ENCODE measurements at regions not wholly inside any gene's neighbourhood (a gene's known extent, or its start where the extent isn't known, plus 50 kb on each side); places are given as distances from the start of the nearest gene placed in this dataset.
A peak's percentile ranks its signal among the peaks of the same experiment; 100 is the strongest.
"Not testable (repeated sequence)": the region's sequence is repeated elsewhere in the genome, so short reads cannot be mapped to it uniquely, and the experiment has no call there.

DNA sequence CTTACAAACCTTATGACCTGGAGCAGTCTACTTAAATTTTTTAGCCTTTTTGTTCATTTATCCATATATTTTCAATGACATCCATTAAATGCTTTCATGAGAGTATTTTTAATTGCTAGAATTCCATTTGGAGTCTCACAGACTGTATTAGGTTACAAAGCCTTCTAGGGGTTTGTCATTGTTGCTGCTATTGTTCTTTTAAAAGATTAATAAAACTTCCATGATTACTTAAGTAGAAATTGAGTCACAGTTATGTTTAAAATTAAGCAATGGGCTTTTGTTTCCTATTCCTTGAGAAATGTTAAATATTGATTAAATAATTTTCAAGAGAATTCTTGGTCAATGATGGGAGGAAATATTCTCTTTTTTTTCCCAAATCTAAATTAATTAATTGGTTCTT is 1408.4 kb upstream of the RAG2 start:
- no peaks in the 10 kb centered on the region for H3K36me3 ChIP-seq (ENCODE audit: control insufficient read depth, insufficient read depth, low read length)
- H3K4me3 ChIP-seq (ENCODE audit: insufficient read depth, low read depth, low read length) = no peak overlapping the region
- H3K27me3 ChIP-seq (ENCODE audit: control insufficient read depth, insufficient read depth, low read length, poor library complexity, severe bottlenecking) = no peaks in the 10 kb centered on the region
- H3K4me1 ChIP-seq (ENCODE audit: control insufficient read depth, insufficient read depth, low read length) = no peaks in the 10 kb centered on the region
- H3K9me3 ChIP-seq (ENCODE audit: control insufficient read depth, low read length) = no peaks in the 10 kb centered on the region
- no peak overlapping the region for H3K27ac ChIP-seq (ENCODE audit: insufficient read depth, low read depth, low read length, poor library complexity, severe bottlenecking)

DNA sequence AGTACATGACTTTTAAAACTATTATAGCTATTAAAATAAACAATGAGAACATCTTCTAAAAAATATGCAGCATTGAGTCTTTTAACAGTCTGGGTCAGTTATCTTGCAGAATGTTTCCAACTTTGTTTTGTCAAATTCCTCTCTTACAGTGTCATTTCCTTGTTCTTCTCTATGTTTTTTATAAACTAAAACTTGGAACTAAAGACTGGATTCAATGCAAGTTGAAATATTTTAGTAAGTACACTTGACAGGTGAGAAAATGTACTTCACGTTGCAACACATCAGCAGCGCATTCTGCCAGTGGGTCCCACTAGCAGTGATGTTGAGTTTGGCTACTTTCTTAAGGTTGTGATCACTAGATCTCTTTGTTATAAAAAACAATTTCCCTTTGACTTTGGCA is 1407.6 kb upstream of the RAG2 start:
- H3K4me3 ChIP-seq (ENCODE audit: insufficient read depth, low read depth, low read length) = no peak overlapping the region
- no peaks in the 10 kb centered on the region for H3K27me3 ChIP-seq (ENCODE audit: control insufficient read depth, insufficient read depth, low read length, poor library complexity, severe bottlenecking)
- 92 to 100% methylated on average over 2 of the region's 2 CpGs for WGBS, 2 experiments
- no peak overlapping the region for H3K27ac ChIP-seq (ENCODE audit: insufficient read depth, low read depth, low read length, poor library complexity, severe bottlenecking)
- no peaks in the 10 kb centered on the region for H3K36me3 ChIP-seq (ENCODE audit: control insufficient read depth, insufficient read depth, low read length)
- no peaks in the 10 kb centered on the region for H3K4me1 ChIP-seq (ENCODE audit: control insufficient read depth, insufficient read depth, low read length)
- H3K9me3 ChIP-seq (ENCODE audit: control insufficient read depth, low read length) = no peaks in the 10 kb centered on the region

DNA sequence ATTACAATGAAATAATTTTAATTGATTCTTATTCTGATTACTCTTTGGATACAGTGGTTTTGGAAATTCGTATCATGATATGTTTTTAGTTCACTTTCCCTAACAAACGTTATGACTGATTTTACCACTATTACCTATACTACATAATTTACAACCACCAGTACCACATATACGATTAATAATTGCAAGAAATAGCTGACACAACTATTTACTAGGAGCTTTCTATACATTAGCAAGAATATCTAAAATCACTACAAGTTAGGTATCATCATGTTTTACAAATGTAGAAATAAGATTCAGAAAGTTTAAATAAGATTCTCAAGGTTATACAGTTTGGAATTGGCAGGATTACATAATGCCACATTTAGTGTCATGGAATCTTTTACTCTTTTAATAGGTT is 1401.1 kb upstream of the RAG2 start:
- Histone ChIP-seq H3K36me3 (ENCODE audit: control insufficient read depth, insufficient read depth, low read length) (no peaks in the 10 kb centered on the region), H3K4me1 (ENCODE audit: control insufficient read depth, insufficient read depth, low read length) (no peaks in the 10 kb centered on the region), H3K4me3 (ENCODE audit: insufficient read depth, low read depth, low read length) (no peak overlapping the region), H3K27me3 (ENCODE audit: control insufficient read depth, insufficient read depth, low read length, poor library complexity, severe bottlenecking) (no peaks in the 10 kb centered on the region), H3K27ac (ENCODE audit: insufficient read depth, low read depth, low read length, poor library complexity, severe bottlenecking) (no peak overlapping the region), H3K9me3 (ENCODE audit: control insufficient read depth, low read length) (no peaks in the 10 kb centered on the region)
- 89 to 94% methylated on average over 3 of the region's 3 CpGs for WGBS, 2 experiments

DNA sequence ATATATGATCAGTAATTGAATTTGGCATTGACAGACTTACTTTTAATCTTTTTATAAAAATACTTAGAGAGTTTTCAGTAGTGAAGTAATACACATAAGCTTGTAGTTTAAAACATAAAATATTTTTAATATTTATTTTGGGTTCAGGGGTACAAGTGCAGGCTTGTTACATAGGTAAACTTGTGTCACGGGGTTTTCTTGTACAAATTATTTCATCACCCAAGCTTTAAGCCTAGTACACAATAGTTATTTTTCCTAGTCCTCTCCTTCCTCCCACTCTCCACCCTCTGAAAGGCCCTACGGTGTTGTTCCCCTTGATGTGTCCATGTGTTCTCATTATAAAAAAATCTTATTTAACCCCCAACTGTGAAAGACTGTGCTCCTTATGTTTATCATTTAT is 1397.8 kb upstream of the RAG2 start:
- H3K27ac ChIP-seq (ENCODE audit: insufficient read depth, low read depth, low read length, poor library complexity, severe bottlenecking) = no peak overlapping the region
- no peaks in the 10 kb centered on the region for H3K4me1 ChIP-seq (ENCODE audit: control insufficient read depth, insufficient read depth, low read length)
- H3K27me3 ChIP-seq (ENCODE audit: control insufficient read depth, insufficient read depth, low read length, poor library complexity, severe bottlenecking) = no peaks in the 10 kb centered on the region
- H3K9me3 ChIP-seq (ENCODE audit: control insufficient read depth, low read length) = no peaks in the 10 kb centered on the region
- WGBS, 2 experiments = 87% methylated on average over 2 of the region's 2 CpGs
- no peak overlapping the region for H3K4me3 ChIP-seq (ENCODE audit: insufficient read depth, low read depth, low read length)
- H3K36me3 ChIP-seq (ENCODE audit: control insufficient read depth, insufficient read depth, low read length) = no peaks in the 10 kb centered on the region

DNA sequence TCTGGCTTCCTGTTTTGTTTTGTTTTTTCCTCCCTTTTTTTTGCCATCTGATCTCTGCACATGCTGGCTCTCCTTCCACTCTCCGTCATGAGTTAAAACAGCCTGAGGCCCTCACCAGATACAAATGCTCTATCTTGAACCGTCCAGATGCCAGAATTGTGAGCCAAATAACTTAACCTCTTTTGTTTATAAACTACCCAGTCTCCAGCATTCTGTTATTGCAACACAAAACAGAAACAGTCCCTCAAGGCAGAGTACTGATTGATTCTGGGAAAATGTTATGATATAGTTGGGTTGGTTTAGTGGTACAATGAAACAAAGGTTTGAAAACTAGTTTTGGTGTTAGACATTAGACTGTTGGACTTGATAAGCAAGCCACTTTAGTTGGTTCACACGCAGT is 1390.0 kb upstream of the RAG2 start:
- H3K4me3 ChIP-seq (ENCODE audit: insufficient read depth, low read depth, low read length) = no peak overlapping the region
- H3K36me3 ChIP-seq (ENCODE audit: control insufficient read depth, insufficient read depth, low read length) = no peaks in the 10 kb centered on the region
- H3K27ac ChIP-seq (ENCODE audit: insufficient read depth, low read depth, low read length, poor library complexity, severe bottlenecking) = no peak overlapping the region
- H3K4me1 ChIP-seq (ENCODE audit: control insufficient read depth, insufficient read depth, low read length) = no peaks in the 10 kb centered on the region
- no peaks in the 10 kb centered on the region for H3K27me3 ChIP-seq (ENCODE audit: control insufficient read depth, insufficient read depth, low read length, poor library complexity, severe bottlenecking)
- 80 to 81% methylated on average over 3 of the region's 3 CpGs for WGBS, 2 experiments
- H3K9me3 ChIP-seq (ENCODE audit: control insufficient read depth, low read length) = no peaks in the 10 kb centered on the region

DNA sequence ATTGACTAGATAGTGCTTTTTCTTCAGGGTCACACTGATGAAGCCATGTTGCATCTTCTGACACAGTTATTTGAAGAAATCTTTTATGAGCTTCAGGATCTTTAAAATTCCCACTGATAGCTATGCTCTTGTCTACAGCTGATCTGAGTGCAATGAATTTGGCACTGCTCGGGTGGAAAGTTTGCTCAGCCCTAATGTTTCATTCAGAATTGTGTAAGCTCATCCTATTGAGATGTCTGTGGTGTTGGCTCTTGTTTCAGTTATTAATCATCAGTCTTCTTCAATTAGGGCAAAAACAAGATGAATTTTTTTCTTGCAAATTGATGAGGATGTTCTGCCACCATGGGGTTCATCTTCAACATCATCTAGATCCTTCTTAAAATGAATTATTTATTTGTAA is 1387.0 kb upstream of the RAG2 start:
- 90 to 96% methylated on average over 1 of the region's 1 CpG for WGBS, 2 experiments
- no peak overlapping the region for H3K27ac ChIP-seq (ENCODE audit: insufficient read depth, low read depth, low read length, poor library complexity, severe bottlenecking)

DNA sequence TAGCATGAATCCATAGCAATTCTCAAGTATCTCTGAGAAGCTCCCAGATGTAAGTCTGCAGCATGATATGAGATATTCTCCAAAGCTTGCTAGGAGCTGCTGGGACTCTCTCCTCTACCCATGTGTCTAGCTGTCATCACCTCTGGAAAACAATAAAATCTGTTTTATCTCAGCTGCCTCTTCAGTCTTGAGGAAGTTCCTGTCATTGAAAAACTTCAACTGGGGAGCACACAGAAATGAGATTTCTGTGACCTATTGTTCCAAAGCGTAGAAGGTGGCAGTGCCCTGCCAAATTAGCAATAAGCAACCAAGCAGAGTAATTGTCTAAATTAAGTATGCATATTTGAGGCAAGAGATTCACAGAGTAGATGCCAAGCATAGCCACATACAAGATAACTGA is 1380.6 kb upstream of the RAG2 start:
- Histone ChIP-seq H3K27ac (ENCODE audit: insufficient read depth, low read depth, low read length, poor library complexity, severe bottlenecking) (no peak overlapping the region), H3K27me3 (ENCODE audit: control insufficient read depth, insufficient read depth, low read length, poor library complexity, severe bottlenecking) (no peaks in the 10 kb centered on the region), H3K36me3 (ENCODE audit: control insufficient read depth, insufficient read depth, low read length) (no peaks in the 10 kb centered on the region), H3K4me3 (ENCODE audit: insufficient read depth, low read depth, low read length) (no peak overlapping the region), H3K9me3 (ENCODE audit: control insufficient read depth, low read length) (no peaks in the 10 kb centered on the region), H3K4me1 (ENCODE audit: control insufficient read depth, insufficient read depth, low read length) (peaks cover 5% of the 10 kb centered on the region)
- 96 to 100% methylated on average over 1 of the region's 1 CpG for WGBS, 2 experiments

More for the DNA sequence above, 1387.0 kb upstream of the RAG2 start:
- H3K4me3 ChIP-seq (ENCODE audit: insufficient read depth, low read depth, low read length) = no peak overlapping the region
- no peaks in the 10 kb centered on the region for H3K36me3 ChIP-seq (ENCODE audit: control insufficient read depth, insufficient read depth, low read length)
- H3K27me3 ChIP-seq (ENCODE audit: control insufficient read depth, insufficient read depth, low read length, poor library complexity, severe bottlenecking) = no peaks in the 10 kb centered on the region
- H3K4me1 ChIP-seq (ENCODE audit: control insufficient read depth, insufficient read depth, low read length) = no peaks in the 10 kb centered on the region
- H3K9me3 ChIP-seq (ENCODE audit: control insufficient read depth, low read length) = no peaks in the 10 kb centered on the region

DNA sequence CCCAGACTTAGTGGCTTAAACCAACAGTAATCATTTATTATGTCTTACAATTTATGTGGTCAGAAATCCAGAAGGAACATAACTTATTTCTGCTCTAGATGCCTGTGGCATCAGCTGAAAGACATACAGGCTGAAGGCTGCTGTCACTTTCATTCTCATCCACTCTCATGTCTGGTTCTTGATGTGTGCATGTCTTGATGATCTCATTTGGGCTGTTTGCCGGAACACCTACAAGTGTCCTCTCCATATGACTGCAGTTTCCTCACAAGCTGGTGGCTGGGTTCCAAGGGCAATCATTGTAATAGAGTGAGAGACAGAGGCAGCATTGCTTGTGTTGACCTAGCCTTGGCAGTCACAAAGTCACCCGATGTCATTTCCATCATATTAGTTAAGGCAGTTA is 1375.9 kb upstream of the RAG2 start:
- H3K4me3 ChIP-seq (ENCODE audit: insufficient read depth, low read depth, low read length) = no peak overlapping the region
- no peaks in the 10 kb centered on the region for H3K27me3 ChIP-seq (ENCODE audit: control insufficient read depth, insufficient read depth, low read length, poor library complexity, severe bottlenecking)
- H3K4me1 ChIP-seq (ENCODE audit: control insufficient read depth, insufficient read depth, low read length) = peaks cover 5% of the 10 kb centered on the region
- WGBS, 2 experiments = 98 to 100% methylated on average over 1 to 2 of the region's 2 CpGs
- H3K36me3 ChIP-seq (ENCODE audit: control insufficient read depth, insufficient read depth, low read length) = no peaks in the 10 kb centered on the region
- no peak overlapping the region for H3K27ac ChIP-seq (ENCODE audit: insufficient read depth, low read depth, low read length, poor library complexity, severe bottlenecking)
- no peaks in the 10 kb centered on the region for H3K9me3 ChIP-seq (ENCODE audit: control insufficient read depth, low read length)

DNA sequence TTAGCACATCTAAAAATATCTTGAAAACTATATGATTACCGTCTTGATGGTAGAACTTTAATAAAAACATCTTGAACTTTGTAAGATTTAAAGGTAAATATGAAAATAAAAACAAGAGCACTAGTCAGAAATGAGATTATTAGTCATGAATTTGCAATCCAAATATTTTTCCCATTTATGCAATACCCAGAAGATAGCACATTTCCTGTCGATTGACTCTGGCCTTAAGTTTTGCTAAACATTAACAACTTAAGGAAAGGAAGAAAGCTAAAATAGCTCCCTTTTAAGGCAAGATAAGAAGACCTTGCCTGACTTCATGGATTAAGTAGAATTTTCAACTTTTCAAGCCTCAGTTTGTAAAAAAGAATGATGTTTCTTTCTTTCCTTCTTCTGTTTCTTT is 1374.7 kb upstream of the RAG2 start:
- Histone ChIP-seq H3K36me3 (ENCODE audit: control insufficient read depth, insufficient read depth, low read length) (no peaks in the 10 kb centered on the region), H3K4me1 (ENCODE audit: control insufficient read depth, insufficient read depth, low read length) (no peaks in the 10 kb centered on the region), H3K9me3 (ENCODE audit: control insufficient read depth, low read length) (no peaks in the 10 kb centered on the region), H3K4me3 (ENCODE audit: insufficient read depth, low read depth, low read length) (no peak overlapping the region), H3K27me3 (ENCODE audit: control insufficient read depth, insufficient read depth, low read length, poor library complexity, severe bottlenecking) (no peaks in the 10 kb centered on the region), H3K27ac (ENCODE audit: insufficient read depth, low read depth, low read length, poor library complexity, severe bottlenecking) (no peak overlapping the region)
- 75 to 92% methylated on average over 1 of the region's 2 CpGs for WGBS, 2 experiments

DNA sequence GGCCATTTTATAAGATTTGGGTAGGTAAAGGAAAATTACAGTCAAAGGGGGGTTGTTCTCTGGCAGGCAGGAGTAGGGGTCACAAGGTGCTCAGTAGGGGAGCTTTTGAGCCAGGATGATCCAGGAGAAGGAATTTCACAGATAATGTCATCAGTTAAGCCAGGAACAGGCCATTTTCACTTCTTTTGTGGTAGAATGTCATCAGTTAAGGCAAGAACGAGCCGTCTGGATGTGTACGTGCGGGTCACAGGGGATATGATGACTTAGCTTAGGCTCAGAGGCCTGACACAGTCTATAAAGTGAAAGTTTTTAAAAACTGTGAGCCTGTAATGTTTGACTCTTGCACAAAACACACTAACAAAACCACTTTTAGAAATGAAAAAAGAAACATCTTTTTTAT is 1371.3 kb upstream of the RAG2 start:
- not testable (repeated sequence) for H3K4me1 ChIP-seq (ENCODE audit: control insufficient read depth, insufficient read depth, low read length); H3K36me3 ChIP-seq (ENCODE audit: control insufficient read depth, insufficient read depth, low read length); H3K27me3 ChIP-seq (ENCODE audit: control insufficient read depth, insufficient read depth, low read length, poor library complexity, severe bottlenecking); H3K4me3 ChIP-seq (ENCODE audit: insufficient read depth, low read depth, low read length); H3K9me3 ChIP-seq (ENCODE audit: control insufficient read depth, low read length); H3K27ac ChIP-seq (ENCODE audit: insufficient read depth, low read depth, low read length, poor library complexity, severe bottlenecking)
- WGBS, 2 experiments = 43 to 45% methylated on average over 4 of the region's 4 CpGs

DNA sequence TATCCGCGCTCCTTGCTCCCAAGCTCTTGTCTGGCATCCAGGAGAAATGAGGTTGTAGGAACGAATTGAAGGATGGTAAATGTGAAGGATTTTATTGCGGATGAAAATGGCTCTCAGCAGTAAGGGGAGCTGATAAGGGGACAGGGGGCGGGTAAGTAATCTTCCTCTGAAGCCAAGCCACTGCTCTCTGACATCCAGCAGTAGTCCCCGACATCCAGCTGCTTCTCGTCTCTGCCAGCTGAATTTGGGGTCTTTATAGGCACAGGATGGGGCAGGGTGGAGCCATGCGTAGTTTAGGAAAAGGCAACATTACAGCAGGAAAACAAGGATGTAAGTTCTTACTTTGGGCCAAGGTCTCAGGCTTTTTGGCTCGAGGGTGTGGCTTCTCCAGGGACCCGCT is 1370.1 kb upstream of the RAG2 start:
- 83 to 88% methylated on average over 10 of the region's 10 CpGs for whole genome bisulfite sequencing, 2 experiments
- Histone ChIP-seq H3K36me3 (ENCODE audit: control insufficient read depth, insufficient read depth, low read length) (no peaks in the 10 kb centered on the region), H3K4me1 (ENCODE audit: control insufficient read depth, insufficient read depth, low read length) (no peaks in the 10 kb centered on the region), H3K9me3 (ENCODE audit: control insufficient read depth, low read length) (no peaks in the 10 kb centered on the region), H3K27me3 (ENCODE audit: control insufficient read depth, insufficient read depth, low read length, poor library complexity, severe bottlenecking) (no peaks in the 10 kb centered on the region), H3K4me3 (ENCODE audit: insufficient read depth, low read depth, low read length) (no peak overlapping the region), H3K27ac (ENCODE audit: insufficient read depth, low read depth, low read length, poor library complexity, severe bottlenecking) (peak overlapping the region; percentile 26)
